ENCODE measurements at regions not wholly inside any gene's neighbourhood (a gene's known extent, or its start where the extent isn't known, plus 50 kb on each side); places are given as distances from the start of the nearest gene placed in this dataset.
"Not testable (repeated sequence)": the region's sequence is repeated elsewhere in the genome, so short reads cannot be mapped to it uniquely, and the experiment has no call there.

DNA sequence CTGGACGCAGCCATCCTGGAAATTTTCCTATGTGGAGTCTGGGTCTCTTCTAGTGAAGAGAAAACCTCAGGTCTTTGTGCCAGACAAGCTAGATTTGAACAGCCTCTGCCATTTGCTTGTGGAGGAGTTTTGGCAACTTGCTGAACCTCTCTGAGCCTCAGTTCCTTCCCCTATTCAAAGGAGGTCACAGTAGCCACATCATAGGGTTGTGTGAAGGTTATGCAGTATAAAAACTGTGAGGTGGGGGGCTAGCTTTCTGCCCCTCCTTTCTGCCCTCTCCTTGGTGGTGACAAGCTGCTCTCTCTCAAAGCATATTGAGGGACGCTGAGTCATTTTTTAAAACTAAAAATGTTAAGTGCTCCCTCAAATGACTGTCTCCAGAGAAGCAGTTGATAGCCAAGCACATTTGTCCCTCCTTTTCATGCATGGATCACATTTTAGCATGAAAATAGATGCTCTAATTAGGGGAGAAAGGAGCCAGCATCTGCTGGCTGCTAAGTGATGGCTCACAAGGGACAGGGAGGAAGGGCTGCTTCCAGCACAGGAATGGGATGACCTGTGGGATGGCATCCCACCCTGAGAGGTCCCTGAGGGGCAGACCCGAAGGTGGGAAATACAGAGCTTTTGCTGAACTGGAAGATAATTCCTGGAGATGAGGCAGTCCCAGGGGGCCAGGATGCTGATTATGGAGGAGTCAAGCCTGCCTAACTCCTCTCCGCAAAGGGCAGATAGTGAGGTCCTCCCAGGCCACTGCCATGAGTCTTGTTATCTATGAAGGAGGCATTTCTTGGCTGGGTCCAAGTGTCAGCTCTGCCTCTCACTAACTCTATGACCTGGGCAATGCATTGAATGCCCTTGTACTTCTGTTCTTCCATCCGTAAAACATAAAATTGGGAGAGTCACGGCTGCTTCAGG, 218.8 kb downstream of the RAB11FIP4 start:
- DNase-seq = no peak

DNA sequence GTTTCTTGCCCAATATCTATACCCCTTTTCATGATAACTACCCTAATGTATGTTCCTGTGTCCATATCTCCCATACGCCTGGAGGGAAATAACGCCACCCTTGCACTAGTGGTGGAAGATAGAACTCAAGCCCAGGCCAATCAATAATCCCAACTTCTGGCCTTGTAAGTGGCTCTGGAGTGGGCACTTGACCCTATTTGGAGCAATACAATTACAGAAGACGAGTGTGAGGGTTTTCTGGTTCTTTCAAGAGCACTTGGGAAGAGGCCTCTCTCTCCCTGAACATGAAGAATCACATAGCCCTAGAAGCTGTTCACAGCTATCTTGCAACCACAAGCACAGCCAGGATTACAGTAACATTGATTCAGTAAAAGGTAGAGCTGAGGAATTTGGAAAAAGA, 217.9 kb downstream of the RAB11FIP4 start:
- no peak for DNase-seq

DNA sequence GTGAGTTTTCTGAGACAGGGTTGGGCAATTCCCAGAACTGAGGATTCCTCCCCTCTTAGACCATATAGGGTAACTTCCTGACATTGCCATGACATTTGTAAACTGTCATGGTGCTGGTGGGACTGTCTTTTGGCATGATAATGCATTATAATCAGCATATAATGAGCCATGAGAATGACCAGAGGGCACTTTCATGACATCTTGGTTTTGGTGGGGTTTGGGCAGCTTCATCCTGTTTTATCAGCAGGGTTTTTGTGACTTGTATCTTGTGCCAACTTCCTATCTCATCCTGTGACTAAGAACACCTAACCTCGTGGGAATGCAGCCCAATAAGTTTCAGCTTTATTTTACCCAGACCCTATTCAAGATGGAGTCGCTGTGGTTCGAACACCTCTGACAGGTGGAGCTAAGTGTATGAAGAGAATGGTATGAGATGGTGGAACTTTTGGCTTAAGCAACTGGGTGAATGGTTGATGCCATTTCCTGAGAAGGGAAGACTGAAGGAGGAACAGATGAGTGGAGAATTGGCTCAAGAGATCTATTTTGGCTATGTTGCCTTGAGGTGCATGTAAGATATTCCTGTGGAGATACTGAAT, 217.3 kb downstream of the RAB11FIP4 start:
- no peak for DNase-seq

DNA sequence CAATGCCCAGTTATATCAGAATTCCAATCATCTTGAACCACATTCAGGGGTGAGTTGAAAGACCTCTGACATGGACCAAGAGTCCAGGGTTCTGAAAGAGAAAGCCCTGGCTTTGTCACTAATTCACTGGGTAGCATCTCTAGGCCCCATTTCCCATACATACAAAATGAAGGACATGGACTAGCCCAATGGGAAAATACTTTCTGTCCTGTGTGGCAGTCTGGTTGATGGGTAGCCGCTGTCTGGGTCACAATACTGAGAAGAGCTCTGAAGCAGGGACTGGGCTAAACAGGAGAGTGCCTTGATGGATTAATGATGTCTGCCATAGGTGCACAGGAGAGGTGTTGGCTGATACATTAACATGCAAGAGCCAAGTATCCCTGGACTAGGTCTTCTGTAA, 214.3 kb downstream of the RAB11FIP4 start:
- DNase-seq = no peak

DNA sequence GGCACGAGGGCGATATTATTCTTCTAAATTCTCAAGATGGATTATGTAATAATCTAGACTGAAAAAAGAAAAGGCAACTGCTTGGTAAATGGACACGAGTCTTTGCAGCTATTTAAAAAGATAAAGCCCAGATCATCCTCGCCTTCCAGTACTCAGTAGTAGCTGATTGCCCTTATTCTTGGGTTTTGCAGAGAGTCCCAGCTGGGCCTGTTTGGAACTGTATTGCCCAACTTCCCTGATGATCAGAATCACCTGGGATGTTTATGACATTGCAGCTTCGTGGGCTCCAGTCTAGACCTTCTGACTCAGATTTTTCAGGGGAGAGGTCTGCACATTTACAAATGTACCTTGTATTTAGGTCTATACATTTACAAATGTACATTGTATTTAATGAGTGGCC, 213.5 kb downstream of the RAB11FIP4 start:
- DNase-seq = no peak

DNA sequence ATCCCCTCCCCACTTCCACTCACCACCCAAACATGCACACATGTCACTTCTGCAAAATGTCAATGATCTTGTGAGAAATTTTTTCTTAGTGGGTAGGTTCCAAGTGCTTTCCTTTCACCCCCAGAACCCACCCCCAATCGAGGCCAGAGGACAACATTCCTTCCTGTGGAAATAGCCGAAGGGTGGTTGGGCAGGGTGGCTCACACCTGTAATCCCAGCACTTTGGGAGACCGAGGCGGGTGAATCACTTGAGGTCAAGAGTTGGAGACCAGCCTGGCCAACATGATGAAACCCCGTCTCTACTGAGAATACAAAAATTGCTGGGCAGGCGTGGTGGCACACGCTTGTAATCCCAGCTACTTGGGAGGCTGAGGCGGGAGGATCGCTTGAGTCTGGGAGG, 208.7 kb downstream of the RAB11FIP4 start:
- DNase-seq = not testable (repeated sequence)

DNA sequence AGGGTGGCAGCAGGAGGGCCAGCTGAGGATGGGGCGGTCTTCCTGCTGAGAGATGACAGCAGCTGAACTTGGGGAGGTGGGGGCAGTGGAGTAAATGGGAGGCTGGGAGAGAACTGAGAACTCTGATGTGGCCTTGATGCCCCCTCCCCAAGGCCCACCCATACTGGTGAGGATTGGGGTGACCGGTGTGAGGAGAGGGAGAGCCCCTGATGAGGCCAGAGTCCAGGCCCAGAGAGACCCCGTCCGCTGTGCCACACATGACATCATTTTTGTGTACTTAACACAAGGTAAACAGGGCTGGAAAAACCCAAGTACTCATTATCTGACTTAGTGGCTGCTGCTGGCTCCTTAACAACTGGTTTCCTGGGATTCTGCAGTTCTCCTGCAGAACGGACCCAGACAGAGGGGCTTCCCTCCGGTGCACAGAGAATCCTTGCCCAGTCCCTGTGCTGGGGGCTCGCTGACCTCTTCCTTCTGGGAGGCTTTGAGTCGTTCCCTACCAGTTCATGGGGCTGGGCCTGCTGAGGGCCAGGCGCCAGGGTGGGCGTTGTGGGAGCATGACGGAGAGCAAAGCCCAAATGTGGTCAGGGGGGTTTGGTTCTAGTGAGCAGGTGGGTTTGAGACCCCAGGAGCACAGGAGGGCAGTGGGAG, 207.6 kb downstream of the RAB11FIP4 start:
- no peak for DNase-seq

DNA sequence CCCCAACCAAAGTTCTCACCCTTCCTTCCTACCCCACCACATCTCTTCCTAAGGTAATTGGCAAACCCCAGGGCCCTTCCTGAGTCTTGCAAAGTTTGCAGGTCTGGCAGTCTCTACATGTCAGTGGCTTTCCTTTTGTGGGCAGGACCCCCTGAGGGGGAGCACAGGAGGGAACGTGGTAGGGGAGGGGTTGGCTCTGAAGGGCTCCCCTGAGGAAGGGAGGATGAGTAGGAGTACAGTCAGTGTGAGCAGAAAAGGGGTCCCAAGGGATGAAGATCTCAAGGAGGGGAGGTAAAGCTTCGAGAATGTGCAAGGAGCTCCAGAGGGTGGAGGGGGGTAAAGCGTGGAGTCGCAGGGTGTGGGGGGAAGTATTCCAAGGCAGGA, 206.9 kb downstream of the RAB11FIP4 start:
- no peak for DNase-seq

DNA sequence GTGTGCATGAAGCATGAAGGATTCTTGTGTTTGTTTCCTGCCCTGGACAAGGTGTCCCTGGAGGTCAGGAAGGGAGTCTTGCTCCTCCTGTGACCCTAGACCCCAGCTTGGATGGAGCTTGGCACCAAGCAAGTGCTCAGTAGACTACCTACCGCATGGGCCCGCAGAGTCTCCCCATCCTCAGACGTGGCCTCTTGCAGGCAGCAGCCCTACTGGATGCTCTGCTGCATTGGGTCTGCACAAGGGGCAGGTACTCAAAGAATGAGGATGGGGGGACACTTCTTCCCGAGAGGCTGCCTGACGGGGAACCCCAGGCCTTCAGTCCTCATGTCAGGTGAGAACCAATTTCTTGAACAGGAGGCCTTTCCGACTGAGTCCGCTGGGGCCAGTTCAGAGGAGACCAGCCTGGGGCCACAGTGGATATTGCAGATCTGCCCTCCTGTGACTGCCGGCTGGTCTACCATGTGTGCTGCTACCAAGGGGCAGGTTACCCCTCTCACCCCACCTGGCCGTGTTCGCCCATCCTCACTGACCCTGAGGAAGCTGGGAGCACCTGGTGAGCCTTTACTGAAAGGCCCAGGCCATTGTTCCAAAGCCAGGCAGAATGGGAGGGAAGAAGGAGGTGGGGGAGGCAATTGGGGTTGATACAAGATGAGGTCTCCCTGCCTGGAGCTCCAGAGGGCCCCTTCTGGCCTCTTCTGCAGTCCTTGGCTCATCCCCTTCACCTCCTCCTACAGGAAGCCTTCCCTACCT, 206.3 kb downstream of the RAB11FIP4 start:
- DNase-seq = no peak

DNA sequence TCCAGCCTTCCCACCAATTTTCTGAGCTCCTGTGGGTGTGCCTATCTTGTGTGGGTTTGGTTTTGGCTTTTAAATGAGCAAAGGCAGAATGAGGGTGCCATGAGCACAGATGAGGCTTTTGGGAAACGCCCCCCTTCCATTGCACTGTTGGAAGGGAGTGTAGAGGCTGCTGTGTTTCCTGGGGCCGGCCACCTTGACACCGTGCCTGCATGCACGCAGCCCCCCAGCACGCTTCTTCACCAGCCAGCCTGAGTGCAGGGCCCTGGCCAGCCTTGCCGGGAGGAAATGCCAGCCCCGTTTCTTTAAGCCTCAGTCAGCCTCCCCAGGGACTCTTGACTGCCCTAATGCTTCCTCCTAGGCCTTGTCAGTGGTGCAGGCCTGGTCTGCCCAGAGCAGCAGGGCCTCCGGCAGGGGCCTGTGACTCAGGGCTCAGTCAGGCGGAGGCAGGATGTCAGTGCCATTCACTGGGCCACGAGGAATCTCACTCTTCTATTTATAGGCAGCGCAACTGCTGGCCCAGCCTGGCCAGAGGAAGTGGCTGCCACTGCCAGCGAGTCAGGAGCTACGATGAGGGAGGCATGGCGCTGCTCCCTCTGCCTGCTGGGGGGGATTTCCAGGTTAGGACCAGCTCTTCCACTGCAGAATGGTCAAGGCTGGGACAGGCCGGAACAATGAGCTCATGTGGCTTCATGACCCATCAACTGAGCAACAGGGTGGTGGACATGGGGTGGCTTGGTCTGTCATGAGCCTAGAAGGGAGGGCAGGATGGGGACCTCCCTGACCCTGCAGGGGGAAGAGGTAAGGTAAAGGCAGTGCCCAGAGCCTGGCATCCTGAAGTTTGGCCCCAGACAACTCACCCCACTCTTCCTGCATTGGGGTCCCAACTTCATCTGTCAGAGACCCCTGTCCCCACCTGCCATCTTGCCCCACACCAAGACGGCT, 205.2 kb downstream of the RAB11FIP4 start:
- DNase-seq = peak; percentile 15

DNA sequence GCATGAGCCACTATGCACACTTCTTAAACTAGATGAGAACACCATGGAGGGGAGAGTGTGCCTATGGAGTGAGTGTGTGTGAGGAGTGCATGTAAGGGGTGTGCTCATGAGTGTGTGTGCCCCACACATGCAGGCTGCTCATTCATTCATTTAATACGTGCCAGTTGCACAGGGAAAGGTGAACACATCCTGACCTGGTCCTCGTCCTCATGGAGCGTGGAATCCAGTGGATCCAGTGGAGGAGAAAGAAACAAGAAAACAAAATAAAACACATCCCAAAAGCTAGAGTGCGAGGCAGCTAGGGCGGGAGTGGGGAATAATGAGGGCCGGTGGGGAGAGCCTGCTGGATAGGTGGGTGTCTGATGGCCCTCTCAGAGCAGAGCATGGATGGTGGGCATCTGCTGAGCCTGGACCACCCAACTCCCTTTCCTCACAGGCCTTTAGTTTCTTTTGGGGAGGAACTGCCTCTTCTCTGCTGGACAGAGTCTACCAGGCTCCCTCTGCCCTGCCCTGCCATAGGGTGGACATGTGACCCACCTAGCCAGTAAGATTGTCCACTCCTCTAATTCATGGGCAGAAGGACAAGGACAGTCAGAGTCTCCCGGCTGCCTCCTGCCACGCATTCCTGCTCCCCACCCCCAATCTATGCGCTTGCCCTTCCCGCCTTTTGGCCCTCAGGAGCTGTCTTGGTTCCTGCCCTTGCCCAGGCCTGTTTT, 204.3 kb downstream of the RAB11FIP4 start:
- no peak for DNase-seq

DNA sequence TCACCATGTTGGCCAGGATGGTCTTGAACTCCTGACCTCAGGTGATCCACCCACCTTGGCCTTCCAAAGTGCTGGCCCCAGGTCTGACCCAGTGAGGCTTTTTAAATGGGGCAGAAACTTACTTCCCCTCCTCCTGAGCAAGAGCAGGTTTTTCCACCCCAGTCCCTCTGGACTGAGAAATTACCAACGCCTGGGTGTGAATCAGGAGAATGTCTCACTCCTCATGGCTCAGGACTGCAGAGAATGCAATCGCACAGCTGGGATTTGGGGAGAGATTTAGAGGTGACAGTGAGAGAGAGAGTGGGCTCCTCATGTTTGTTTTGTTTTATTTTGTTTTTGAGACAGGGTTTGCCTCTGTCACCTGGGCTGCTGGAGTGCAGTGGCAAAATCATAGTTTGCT, 203.6 kb downstream of the RAB11FIP4 start:
- no peak for DNase-seq

DNA sequence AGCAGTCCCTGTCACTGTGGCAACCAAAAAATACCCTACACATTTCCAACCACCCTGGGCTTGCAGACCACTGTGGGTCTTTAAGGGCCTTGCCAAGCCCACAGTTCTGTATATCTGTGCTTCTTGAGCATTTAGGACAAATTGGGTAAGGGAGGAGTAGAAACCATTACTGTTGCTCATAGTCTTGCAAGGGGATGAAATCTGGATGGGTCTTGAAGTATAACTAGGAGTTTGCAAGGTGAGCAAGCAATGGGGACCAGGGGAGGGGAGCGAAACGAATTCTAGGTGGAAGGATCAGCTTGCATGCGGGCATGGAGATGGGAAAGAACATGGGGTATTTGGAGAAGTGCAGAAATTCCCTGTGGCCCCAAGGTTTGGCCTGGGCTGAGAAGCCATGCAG, 202.9 kb downstream of the RAB11FIP4 start:
- DNase-seq = no peak

DNA sequence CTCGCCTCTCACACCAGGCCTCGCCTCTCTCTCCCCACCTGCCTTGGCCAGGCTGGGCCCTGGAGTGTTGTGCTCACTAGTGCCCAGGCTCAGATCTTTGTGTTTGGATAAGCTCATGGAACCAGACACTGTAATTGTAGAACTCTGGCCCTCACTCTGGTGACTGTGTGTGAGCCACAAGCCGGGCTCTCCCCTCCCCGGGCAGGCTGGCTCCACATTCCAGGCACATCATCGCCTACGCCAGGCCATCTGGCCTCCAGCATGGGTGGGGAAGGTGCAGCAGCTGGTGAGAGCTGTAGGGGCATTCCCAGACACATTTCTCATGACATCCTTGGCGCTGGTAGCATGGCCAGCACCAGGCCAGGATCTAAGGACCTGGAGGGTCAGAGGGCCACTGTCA, 202.3 kb downstream of the RAB11FIP4 start:
- DNase-seq = no peak

DNA sequence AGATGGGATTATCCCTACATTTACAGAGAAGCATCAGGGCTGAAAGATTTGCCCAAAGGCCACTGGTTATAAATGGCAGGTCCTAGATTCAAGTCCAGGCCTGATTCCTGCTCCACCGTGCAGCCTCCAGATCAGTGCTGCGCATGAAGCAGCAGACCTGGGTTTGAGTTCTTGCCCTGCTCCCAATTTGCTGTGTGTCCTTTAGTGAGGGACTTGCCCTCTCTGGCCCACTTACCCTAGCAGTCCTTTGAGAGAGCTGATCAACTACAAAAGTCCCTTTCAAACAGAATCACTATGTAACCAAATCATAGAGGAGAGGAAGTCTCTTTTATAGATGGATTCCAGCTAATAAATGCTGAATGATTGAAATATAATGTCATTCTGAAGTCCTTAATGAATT, 200.4 kb downstream of the RAB11FIP4 start:
- no peak for DNase-seq

DNA sequence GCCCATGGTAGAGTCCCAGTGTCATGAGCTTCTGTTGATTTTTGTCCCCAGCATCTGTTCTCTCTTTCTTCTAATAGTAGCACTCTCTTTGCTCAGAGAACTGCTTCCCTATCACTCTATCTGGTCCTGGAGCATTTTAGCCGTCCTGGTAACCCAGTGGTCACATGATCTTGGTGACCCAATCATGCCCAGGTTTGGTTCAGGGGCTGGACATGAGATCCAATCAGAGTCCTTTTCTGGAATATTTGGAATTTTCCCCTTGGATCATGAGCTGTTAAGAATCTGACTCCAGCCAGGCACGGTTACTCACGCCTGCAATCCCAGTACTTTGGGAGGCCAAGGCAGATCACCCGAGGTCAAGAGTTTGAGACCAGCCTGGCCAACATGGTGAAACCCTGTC, 197.0 kb downstream of the RAB11FIP4 start:
- no peak for DNase-seq

DNA sequence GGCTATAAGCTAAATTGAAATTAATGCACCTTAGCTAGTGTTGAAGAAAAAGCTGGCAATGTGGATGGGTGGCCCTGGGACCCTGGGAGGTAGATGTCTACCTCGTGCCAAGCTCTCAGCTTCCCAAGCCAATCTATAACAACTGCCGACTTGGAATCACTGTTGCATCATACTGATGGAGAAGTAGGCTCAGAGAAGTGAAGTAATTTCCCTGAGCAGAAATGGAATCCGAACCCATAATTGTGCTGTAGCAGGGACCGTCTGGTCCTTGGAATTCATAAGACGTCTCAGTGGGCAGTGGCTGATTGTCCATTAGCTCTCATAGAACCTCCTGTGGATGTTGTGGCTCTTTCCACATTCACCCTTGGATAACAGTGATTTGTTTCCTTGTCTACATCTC, 196.6 kb downstream of the RAB11FIP4 start:
- DNase-seq = no peak
